ENCODE measurements at regions not wholly inside any gene's neighbourhood (a gene's known extent, or its start where the extent isn't known, plus 50 kb on each side); places are given as distances from the start of the nearest gene placed in this dataset.

DNA sequence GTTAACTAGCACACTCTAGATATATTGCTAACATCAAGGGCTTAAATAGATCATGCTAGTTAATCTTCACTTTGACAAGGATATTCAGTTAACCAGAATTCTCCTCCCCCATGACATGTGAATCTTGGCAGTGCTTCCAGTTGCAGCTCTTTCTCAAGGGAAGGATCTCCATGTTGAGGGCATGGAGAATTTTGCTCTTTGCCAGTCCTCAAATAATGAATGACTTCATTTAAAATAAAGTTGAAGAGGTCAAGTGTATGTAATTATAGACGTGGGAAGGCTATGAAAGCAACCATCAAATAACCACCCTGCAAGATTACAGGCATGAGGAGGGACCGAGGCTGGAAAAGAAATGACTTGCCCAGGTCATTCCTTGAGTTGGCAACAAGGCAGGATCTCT lies 87.3 kb upstream of the CPEB2 start:
- peaks cover 9% of the 10 kb centered on the region for H3K4me1 Mint-ChIP-seq
- H3K36me3 Mint-ChIP-seq (ENCODE audit: low read depth), result no peaks in the 10 kb centered on the region
- H3K27me3 Mint-ChIP-seq (ENCODE audit: insufficient read depth), result peaks cover 1% of the 10 kb centered on the region

DNA sequence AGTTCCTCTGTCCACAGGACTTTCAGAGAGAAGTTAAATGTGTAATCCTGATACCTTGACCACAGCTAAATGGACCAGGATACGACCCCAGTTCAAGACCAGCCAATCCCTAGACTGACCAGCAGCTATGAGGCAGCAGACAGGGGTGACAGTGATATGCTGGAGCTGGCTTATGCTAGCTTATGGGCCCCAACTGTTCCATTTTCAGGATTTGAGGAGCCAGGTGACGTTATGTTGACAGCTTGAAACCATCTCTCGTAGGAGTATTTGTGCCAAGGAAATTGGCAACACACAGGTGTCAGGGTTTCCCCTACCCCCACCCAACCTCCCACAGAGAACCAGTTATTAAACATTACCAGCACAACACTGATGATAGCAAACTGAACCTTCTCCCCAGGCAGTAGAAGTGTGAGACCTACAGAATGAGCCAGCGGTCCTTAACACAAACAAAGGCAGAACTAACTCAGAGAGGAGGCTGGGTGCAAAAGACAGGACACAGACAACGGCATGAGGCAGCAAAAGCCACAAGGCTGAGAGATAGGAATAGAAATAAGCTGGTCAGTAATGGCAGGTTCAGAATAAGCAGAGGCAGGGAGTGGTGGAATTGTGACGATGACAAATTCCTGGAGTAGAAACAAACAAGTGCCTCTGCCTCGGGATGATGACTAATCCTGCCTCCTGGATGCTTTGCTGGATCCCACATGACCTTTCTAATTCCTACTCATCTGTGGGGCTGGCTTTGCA lies 85.6 kb upstream of the CPEB2 start:
- TF ChIP-seq, protein P1, sequence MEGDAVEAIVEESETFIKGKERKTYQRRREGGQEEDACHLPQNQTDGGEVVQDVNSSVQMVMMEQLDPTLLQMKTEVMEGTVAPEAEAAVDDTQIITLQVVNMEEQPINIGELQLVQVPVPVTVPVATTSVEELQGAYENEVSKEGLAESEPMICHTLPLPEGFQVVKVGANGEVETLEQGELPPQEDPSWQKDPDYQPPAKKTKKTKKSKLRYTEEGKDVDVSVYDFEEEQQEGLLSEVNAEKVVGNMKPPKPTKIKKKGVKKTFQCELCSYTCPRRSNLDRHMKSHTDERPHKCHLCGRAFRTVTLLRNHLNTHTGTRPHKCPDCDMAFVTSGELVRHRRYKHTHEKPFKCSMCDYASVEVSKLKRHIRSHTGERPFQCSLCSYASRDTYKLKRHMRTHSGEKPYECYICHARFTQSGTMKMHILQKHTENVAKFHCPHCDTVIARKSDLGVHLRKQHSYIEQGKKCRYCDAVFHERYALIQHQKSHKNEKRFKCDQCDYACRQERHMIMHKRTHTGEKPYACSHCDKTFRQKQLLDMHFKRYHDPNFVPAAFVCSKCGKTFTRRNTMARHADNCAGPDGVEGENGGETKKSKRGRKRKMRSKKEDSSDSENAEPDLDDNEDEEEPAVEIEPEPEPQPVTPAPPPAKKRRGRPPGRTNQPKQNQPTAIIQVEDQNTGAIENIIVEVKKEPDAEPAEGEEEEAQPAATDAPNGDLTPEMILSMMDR (conservative IDR thresholded peaks at IDR 0.05), result no peak
- no peaks in the 10 kb centered on the region for H3K9me3 Mint-ChIP-seq

More for the DNA sequence above, 87.3 kb upstream of the CPEB2 start:
- Histone ChIP-seq H3K4me3 (ENCODE audit: low read length) (no peak overlapping the region), H3K9ac (ENCODE audit: extremely low read depth, low read length, poor library complexity, severe bottlenecking) (no peak overlapping the region), H3K27me3 (ENCODE audit: control insufficient read depth, insufficient read depth, low read length, poor library complexity, severe bottlenecking) (peaks cover 11% of the 10 kb centered on the region), H3K27ac (ENCODE audit: low read depth, low read length) (no peak overlapping the region), H3K36me3 (ENCODE audit: control insufficient read depth, insufficient read depth, low read length) (no peaks in the 10 kb centered on the region), H3K4me1 (ENCODE audit: control insufficient read depth, insufficient read depth, low read length) (no peaks in the 10 kb centered on the region), H3K9me3 (ENCODE audit: control insufficient read depth, low read length) (no peaks in the 10 kb centered on the region)
- no peak for DNase-seq
- WGBS, 2 experiments (ENCODE audit: insufficient coverage in 1 of 2, insufficient read length in 1 of 2), result 98 to 100% methylated on average over 2 of the region's 2 CpGs
- TF ChIP-seq, protein P1 (conservative IDR thresholded peaks at IDR 0.05), result no peak
- Mint-ChIP-seq H3K4me3 (no peak overlapping the region), H3K27ac (no peak overlapping the region), H3K9me3 (no peaks in the 10 kb centered on the region)

DNA sequence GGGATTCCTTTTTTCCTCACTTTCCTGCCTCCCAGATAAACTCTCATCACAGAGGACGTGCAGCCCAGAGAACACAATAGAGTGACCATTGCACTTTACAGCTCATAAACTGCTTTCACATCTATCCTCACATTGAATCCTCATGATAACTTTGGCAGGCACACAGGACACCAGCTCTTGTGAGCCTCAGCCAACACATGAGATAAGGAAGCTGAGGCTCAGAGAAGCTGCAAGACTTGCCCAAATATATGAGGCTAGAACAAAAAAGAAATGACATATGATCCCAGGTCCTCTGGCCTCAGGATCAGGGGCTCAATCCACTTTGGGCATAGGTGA lies 85.0 kb upstream of the CPEB2 start:
- H3K4me3 ChIP-seq (ENCODE audit: low read length), result no peak overlapping the region
- 33 to 75% methylated on average over 1 of the region's 1 CpG for WGBS, 2 experiments (ENCODE audit: insufficient coverage in 1 of 2, insufficient read length in 1 of 2)
- Mint-ChIP-seq H3K4me3 (no peak overlapping the region), H3K27me3 (ENCODE audit: insufficient read depth) (no peaks in the 10 kb centered on the region), H3K36me3 (ENCODE audit: low read depth) (no peaks in the 10 kb centered on the region), H3K9me3 (no peaks in the 10 kb centered on the region), H3K27ac (no peak overlapping the region), H3K4me1 (peaks cover 9% of the 10 kb centered on the region)
- no peaks in the 10 kb centered on the region for H3K27me3 ChIP-seq (ENCODE audit: control insufficient read depth, insufficient read depth, low read length, poor library complexity, severe bottlenecking)
- H3K9me3 ChIP-seq (ENCODE audit: control insufficient read depth, low read length), result no peaks in the 10 kb centered on the region
- no peaks in the 10 kb centered on the region for H3K36me3 ChIP-seq (ENCODE audit: control insufficient read depth, insufficient read depth, low read length)
- no peak overlapping the region for H3K9ac ChIP-seq (ENCODE audit: extremely low read depth, low read length, poor library complexity, severe bottlenecking)
- TF ChIP-seq, protein P1 (conservative IDR thresholded peaks at IDR 0.05), result no peak
- DNase-seq, result no peak
- no peak overlapping the region for H3K27ac ChIP-seq (ENCODE audit: low read depth, low read length)
- no peaks in the 10 kb centered on the region for H3K4me1 ChIP-seq (ENCODE audit: control insufficient read depth, insufficient read depth, low read length)

More for the DNA sequence above, 85.6 kb upstream of the CPEB2 start:
- Histone ChIP-seq H3K36me3 (ENCODE audit: control insufficient read depth, insufficient read depth, low read length) (no peaks in the 10 kb centered on the region), H3K27ac (ENCODE audit: low read depth, low read length) (no peak overlapping the region), H3K9me3 (ENCODE audit: control insufficient read depth, low read length) (no peaks in the 10 kb centered on the region), H3K4me3 (ENCODE audit: low read length) (no peak overlapping the region), H3K27me3 (ENCODE audit: control insufficient read depth, insufficient read depth, low read length, poor library complexity, severe bottlenecking) (no peaks in the 10 kb centered on the region), H3K4me1 (ENCODE audit: control insufficient read depth, insufficient read depth, low read length) (no peaks in the 10 kb centered on the region), H3K9ac (ENCODE audit: extremely low read depth, low read length, poor library complexity, severe bottlenecking) (no peak overlapping the region)
- no peaks in the 10 kb centered on the region for H3K36me3 Mint-ChIP-seq (ENCODE audit: low read depth)
- 80 to 88% methylated on average over 5 to 7 of the region's 7 CpGs for WGBS, 2 experiments (ENCODE audit: insufficient coverage in 1 of 2, insufficient read length in 1 of 2)
- H3K27ac Mint-ChIP-seq, result no peak overlapping the region
- peaks cover 9% of the 10 kb centered on the region for H3K4me1 Mint-ChIP-seq
- peak; percentile 56 for DNase-seq
- H3K4me3 Mint-ChIP-seq, result no peak overlapping the region
- no peaks in the 10 kb centered on the region for H3K27me3 Mint-ChIP-seq (ENCODE audit: insufficient read depth)
